ENCODE measurements at regions not wholly inside any gene's neighbourhood (a gene's known extent, or its start where the extent isn't known, plus 50 kb on each side); places are given as distances from the start of the nearest gene placed in this dataset.

GRCh38 chr2:156054983-156055382, 277.5 kb downstream of the NR4A2 start:
- Histone ChIP-seq H3K4me2 (no peak overlapping the region), H3K79me2 (ENCODE audit: insufficient read depth) (no peaks in the 10 kb centered on the region), H3F3A (replicated peaks; ENCODE audit: insufficient read depth) (no peaks in the 10 kb centered on the region), H4K20me1 (ENCODE audit: insufficient read depth) (no peaks in the 10 kb centered on the region), H2AFZ (ENCODE audit: low read depth) (no peak overlapping the region), H3K9me3 (no peaks in the 10 kb centered on the region), H3K36me3 (replicated peaks in 1 of 2; ENCODE audit: control insufficient read depth in 1 of 2, insufficient read depth in 2 of 2, low read length in 1 of 2) (no peaks in the 10 kb centered on the region), H3K27ac (ENCODE audit: low read depth in 2 of 2, low read length in 1 of 2) (no peak overlapping the region), H3K9me2 (no peaks in the 10 kb centered on the region), H3K27me3 (ENCODE audit: insufficient read depth) (no peaks in the 10 kb centered on the region; the same call in 1 of the 2 replicates), H3K9ac (no peak overlapping the region), H3K4me3 (ENCODE audit: low read depth in 2 of 2, low read length in 1 of 2) (no peak overlapping the region), H3K4me1 (ENCODE audit: control insufficient read depth in 1 of 2, insufficient read depth in 2 of 2, low read depth in 1 of 2, low read length in 1 of 2) (no peaks in the 10 kb centered on the region)
- DNase-seq, result no peak
- no peak for TF ChIP-seq RFX5 (IDR thresholded peaks at IDR 0.05; ENCODE audit: low read length)
- no peak for TF ChIP-seq FOSL2 (IDR thresholded peaks at IDR 0.05; ENCODE audit: borderline replicate concordance, low read depth)
- no peak for TF ChIP-seq EP300 (IDR thresholded peaks at IDR 0.05; ENCODE audit: borderline replicate concordance in 1 of 2, low read depth in 1 of 2, low read length in 1 of 2)
- no peak for TF ChIP-seq ELF1 (IDR thresholded peaks at IDR 0.05)
- no peak for TF ChIP-seq RXRA (IDR thresholded peaks at IDR 0.05; ENCODE audit: borderline replicate concordance, low read depth)
- no peak for TF ChIP-seq MAX (IDR thresholded peaks at IDR 0.05; ENCODE audit: low read depth)
- no peak for TF ChIP-seq RAD21 (IDR thresholded peaks at IDR 0.05; ENCODE audit: low read length)
- TF ChIP-seq CHD2 (IDR thresholded peaks at IDR 0.05; ENCODE audit: low read length, partially characterized antibody), result no peak
- TF ChIP-seq GABPA (IDR thresholded peaks at IDR 0.05; ENCODE audit: low read depth), result no peak
- no peak for TF ChIP-seq NRF1 (IDR thresholded peaks at IDR 0.05; ENCODE audit: low read depth, low read length)
- no peak for TF ChIP-seq JUND (IDR thresholded peaks at IDR 0.05)
- TF ChIP-seq FOXM1 (IDR thresholded peaks at IDR 0.05; ENCODE audit: low read depth), result no peak
- no peak for TF ChIP-seq CTCF (IDR thresholded peaks at IDR 0.05)
- TF ChIP-seq USF2 (IDR thresholded peaks at IDR 0.05; ENCODE audit: borderline replicate concordance, low read depth, low read length), result no peak
- TF ChIP-seq NFIC (IDR thresholded peaks at IDR 0.05; ENCODE audit: borderline replicate concordance), result no peak
- TF ChIP-seq TEAD4 (IDR thresholded peaks at IDR 0.05; ENCODE audit: borderline replicate concordance, insufficient read depth), result no peak
- WGBS (ENCODE audit: low lambda C conversion rate), result 3% methylated on average over 2 of the region's 2 CpGs
- ChIA-PET CTCF (no interaction called here), POLR2A (no interaction called here)

- no peaks in the 10 kb centered on the region for H3F3A ChIP-seq (replicated peaks; ENCODE audit: insufficient read depth)
- no peak for DNase-seq
- H2AFZ ChIP-seq (ENCODE audit: low read depth), result no peak overlapping the region
- H3K4me1 ChIP-seq (ENCODE audit: control insufficient read depth in 1 of 2, insufficient read depth in 2 of 2, low read depth in 1 of 2, low read length in 1 of 2), result no peaks in the 10 kb centered on the region
- no peaks in the 10 kb centered on the region for H3K9me3 ChIP-seq
- no peak overlapping the region for H3K9ac ChIP-seq
- no peaks in the 10 kb centered on the region for H3K9me2 ChIP-seq
- TF ChIP-seq JUND (IDR thresholded peaks at IDR 0.05) (no peak), GABPA (IDR thresholded peaks at IDR 0.05; ENCODE audit: low read depth) (no peak), USF2 (IDR thresholded peaks at IDR 0.05; ENCODE audit: borderline replicate concordance, low read depth, low read length) (no peak), CTCF (IDR thresholded peaks at IDR 0.05) (no peak), TEAD4 (IDR thresholded peaks at IDR 0.05; ENCODE audit: borderline replicate concordance, insufficient read depth) (no peak)
- no peaks in the 10 kb centered on the region for H3K79me2 ChIP-seq (ENCODE audit: insufficient read depth)
- 8% methylated on average over 2 of the region's 2 CpGs for WGBS (ENCODE audit: low lambda C conversion rate)
- no peaks in the 10 kb centered on the region for H3K27me3 ChIP-seq (ENCODE audit: insufficient read depth)
- H3K4me2 ChIP-seq, result no peak overlapping the region
- no peak overlapping the region for H3K27ac ChIP-seq (ENCODE audit: low read depth in 2 of 2, low read length in 1 of 2)
- CTCF ChIA-PET, result no interaction called here
- POLR2A ChIA-PET, result no interaction called here
- H4K20me1 ChIP-seq (ENCODE audit: insufficient read depth), result no peaks in the 10 kb centered on the region
- no peak overlapping the region for H3K4me3 ChIP-seq (ENCODE audit: low read depth in 2 of 2, low read length in 1 of 2)
- no peaks in the 10 kb centered on the region for H3K36me3 ChIP-seq (replicated peaks in 1 of 2; ENCODE audit: control insufficient read depth in 1 of 2, insufficient read depth in 2 of 2, low read length in 1 of 2)
These were observed 285.6 kb downstream of the NR4A2 start for GRCh38 chr2:156046900-156047299.
